ENCODE measurements at regions not wholly inside any gene's neighbourhood (a gene's known extent, or its start where the extent isn't known, plus 50 kb on each side); places are given as distances from the start of the nearest gene placed in this dataset.

DNA sequence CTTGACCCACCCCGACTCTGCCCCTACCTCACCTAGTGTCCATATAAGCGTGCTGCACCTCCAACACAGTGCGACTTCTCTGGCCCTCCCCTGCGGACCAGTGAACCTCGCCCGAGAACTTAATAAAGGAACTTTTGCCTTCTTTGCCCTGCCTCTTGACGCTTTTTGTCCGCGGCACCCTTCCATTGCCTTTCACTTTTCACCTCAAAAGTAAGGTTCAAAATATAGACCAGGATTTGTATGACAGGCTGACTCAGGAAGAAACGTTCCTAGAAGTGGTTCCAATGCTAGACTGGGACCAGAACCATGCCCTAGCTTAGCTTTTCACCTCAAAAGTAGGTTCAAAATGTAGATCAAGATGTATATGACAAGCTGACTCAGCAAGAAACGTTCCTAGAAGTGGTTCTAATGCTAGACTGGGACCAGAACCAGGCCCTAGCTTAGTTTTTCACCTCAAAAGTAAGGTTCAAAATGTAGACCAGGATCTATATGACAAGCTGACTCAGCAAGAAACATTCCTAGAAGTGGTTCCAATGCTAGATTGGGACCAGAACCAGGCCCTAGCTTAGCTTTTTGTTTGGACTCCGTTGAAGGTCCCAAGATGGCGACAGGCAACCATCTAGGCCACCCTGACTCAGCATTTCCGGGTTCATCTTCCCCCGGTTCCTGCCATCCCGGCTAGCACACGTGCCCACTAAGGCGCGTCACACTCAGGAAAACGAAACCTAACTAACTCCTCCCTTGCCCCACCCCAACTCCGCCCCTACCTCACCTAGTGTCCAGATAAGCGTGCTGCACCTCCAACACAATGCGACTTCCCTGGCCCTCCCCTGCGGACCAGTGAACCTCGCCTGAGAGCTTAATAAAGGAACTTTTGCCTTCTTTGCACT lies 51.0 kb upstream of the TMEM97 start:
- Histone ChIP-seq H3K9ac (ENCODE audit: insufficient read depth, low read length) (no peak overlapping the region), H2AFZ (ENCODE audit: low read length) (no peak overlapping the region), H3K27me3 (ENCODE audit: control insufficient read depth, insufficient read depth, low read length) (peaks cover 6% of the 10 kb centered on the region), H3K9me3 (ENCODE audit: control insufficient read depth, insufficient read depth, low read depth, low read length) (no peaks in the 10 kb centered on the region), H3K79me2 (ENCODE audit: control insufficient read depth, insufficient read depth, low read length) (no peaks in the 10 kb centered on the region), H3K4me3 (replicated peaks in 1 of 4; ENCODE audit: control extremely low read depth in 1 of 4, insufficient read depth in 1 of 4, low read depth in 3 of 4, low read length in 4 of 4) (no peak overlapping the region), H4K20me1 (ENCODE audit: control insufficient read depth, extremely low read depth, insufficient read depth, low read length) (no peaks in the 10 kb centered on the region), H3K4me2 (ENCODE audit: extremely low read depth, insufficient read depth, low read length) (no peak overlapping the region), H3K27ac (ENCODE audit: insufficient read depth, low read length) (no peak overlapping the region), H3K36me3 (ENCODE audit: control insufficient read depth, insufficient read depth, low read length) (no peaks in the 10 kb centered on the region), H3K4me1 (ENCODE audit: control insufficient read depth, extremely low read depth, insufficient read depth, low read length) (no peaks in the 10 kb centered on the region)
- TF ChIP-seq, protein P1, sequence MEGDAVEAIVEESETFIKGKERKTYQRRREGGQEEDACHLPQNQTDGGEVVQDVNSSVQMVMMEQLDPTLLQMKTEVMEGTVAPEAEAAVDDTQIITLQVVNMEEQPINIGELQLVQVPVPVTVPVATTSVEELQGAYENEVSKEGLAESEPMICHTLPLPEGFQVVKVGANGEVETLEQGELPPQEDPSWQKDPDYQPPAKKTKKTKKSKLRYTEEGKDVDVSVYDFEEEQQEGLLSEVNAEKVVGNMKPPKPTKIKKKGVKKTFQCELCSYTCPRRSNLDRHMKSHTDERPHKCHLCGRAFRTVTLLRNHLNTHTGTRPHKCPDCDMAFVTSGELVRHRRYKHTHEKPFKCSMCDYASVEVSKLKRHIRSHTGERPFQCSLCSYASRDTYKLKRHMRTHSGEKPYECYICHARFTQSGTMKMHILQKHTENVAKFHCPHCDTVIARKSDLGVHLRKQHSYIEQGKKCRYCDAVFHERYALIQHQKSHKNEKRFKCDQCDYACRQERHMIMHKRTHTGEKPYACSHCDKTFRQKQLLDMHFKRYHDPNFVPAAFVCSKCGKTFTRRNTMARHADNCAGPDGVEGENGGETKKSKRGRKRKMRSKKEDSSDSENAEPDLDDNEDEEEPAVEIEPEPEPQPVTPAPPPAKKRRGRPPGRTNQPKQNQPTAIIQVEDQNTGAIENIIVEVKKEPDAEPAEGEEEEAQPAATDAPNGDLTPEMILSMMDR (conservative IDR thresholded peaks at IDR 0.05 in 1 of 2, IDR thresholded peaks at IDR 0.05 in 1 of 2; ENCODE audit: low read depth in 1 of 2, low read length in 2 of 2): no peak
- no peak for TF ChIP-seq EZH2 (IDR thresholded peaks at IDR 0.05; ENCODE audit: low read length, missing control alignments)
- DNase-seq (ENCODE audit: low read depth in 2 of 2): no peak

DNA sequence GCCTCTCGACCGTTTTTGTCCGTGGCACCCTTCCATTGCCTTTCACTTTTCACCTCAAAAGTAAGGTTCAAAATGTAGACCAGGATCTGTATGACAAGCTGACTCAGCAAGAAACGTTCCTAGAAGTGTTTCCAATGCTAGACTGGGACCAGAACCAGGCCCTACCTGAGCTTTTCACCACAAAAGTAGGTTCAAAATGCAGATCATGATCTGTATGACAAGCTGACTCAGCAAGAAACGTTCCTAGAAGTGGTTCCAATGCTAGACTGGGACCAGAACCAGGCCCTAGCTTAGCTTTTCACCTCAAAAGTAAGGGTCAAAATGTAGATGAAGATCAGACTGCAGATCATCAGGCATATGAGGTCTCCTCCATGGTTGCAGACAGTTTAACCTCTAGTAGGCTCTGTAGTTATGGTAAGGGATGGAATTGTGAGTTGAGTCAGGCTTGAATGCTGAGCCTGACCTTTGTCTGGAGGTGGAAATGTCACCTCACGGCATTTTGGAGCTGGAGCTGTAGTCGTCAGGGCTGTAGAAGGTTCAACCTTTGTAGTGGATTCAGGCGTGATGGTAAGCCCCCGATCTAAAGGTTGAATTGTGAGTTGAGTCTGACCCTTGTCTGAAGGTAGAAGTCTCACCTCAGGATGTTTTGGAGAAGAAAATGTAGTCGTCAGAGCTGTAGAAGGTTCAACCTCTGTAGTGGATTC lies 50.2 kb upstream of the TMEM97 start:
- Histone ChIP-seq H3K4me1 (ENCODE audit: control insufficient read depth, extremely low read depth, insufficient read depth, low read length) (no peaks in the 10 kb centered on the region), H3K27me3 (ENCODE audit: control insufficient read depth, insufficient read depth, low read length) (peaks cover 7% of the 10 kb centered on the region), H4K20me1 (ENCODE audit: control insufficient read depth, extremely low read depth, insufficient read depth, low read length) (no peaks in the 10 kb centered on the region), H3K9me3 (ENCODE audit: control insufficient read depth, insufficient read depth, low read depth, low read length) (no peaks in the 10 kb centered on the region), H3K9ac (ENCODE audit: insufficient read depth, low read length) (no peak overlapping the region), H2AFZ (ENCODE audit: low read length) (no peak overlapping the region), H3K36me3 (ENCODE audit: control insufficient read depth, insufficient read depth, low read length) (no peaks in the 10 kb centered on the region), H3K27ac (ENCODE audit: insufficient read depth, low read length) (no peak overlapping the region), H3K79me2 (ENCODE audit: control insufficient read depth, insufficient read depth, low read length) (no peaks in the 10 kb centered on the region), H3K4me3 (replicated peaks in 1 of 4; ENCODE audit: control extremely low read depth in 1 of 4, insufficient read depth in 1 of 4, low read depth in 3 of 4, low read length in 4 of 4) (no peak overlapping the region), H3K4me2 (ENCODE audit: extremely low read depth, insufficient read depth, low read length) (no peak overlapping the region)
- no peak for DNase-seq (ENCODE audit: low read depth in 2 of 2)
- TF ChIP-seq, protein P1 (conservative IDR thresholded peaks at IDR 0.05 in 1 of 2, IDR thresholded peaks at IDR 0.05 in 1 of 2; ENCODE audit: low read depth in 1 of 2, low read length in 2 of 2): no peak
- no peak for TF ChIP-seq EZH2 (IDR thresholded peaks at IDR 0.05; ENCODE audit: low read length, missing control alignments)

Measured in fibroblast of lung (primary cell).